BLaER1 treated with 17β-estradiol and CSF1 and Interleukin-3, amounts not matched to agents 10 nM and 100 nM (cell line): ENCODE measurements at regions not wholly inside any gene's neighbourhood (a gene's known extent, or its start where the extent isn't known, plus 50 kb on each side); places are given as distances from the start of the nearest gene placed in this dataset.

Experiments
- H3K27ac ChIP-seq, 11 experiments: shearing (Covaris generic); formaldehyde crosslinking; 2 replicates each; pipeline ENCODE4 v1.8.1; 2022
- H3K27me3 ChIP-seq, 11 experiments: shearing (Covaris generic); formaldehyde crosslinking; 2 replicates each; pipeline ENCODE4 v1.8.1; 2022
- H3K36me3 ChIP-seq, 11 experiments: shearing (Covaris generic); formaldehyde crosslinking; 2 replicates each; pipeline ENCODE4 v1.8.1; 2022
- H3K4me1 ChIP-seq, 10 experiments: shearing (Covaris generic); formaldehyde crosslinking; 2 replicates each; pipeline ENCODE4 v1.8.1; 2022
- H3K4me2 ChIP-seq, 11 experiments: shearing (Covaris generic); formaldehyde crosslinking; 2 replicates each; pipeline ENCODE4 v1.8.1; 2022
- H3K4me3 ChIP-seq, 10 experiments: shearing (Covaris generic); formaldehyde crosslinking; 2 replicates each; pipeline ENCODE4 v1.8.1; 2022
- H3K9ac ChIP-seq, 11 experiments: shearing (Covaris generic); formaldehyde crosslinking; 2 replicates each; pipeline ENCODE4 v1.8.1; 2022
- H3K9me3 ChIP-seq, 11 experiments: shearing (Covaris generic); formaldehyde crosslinking; replicated peaks in 1 of 11; 2 replicates each; pipeline ENCODE4 v1.8.1; 2022
- H4K20me1 ChIP-seq, 11 experiments: shearing (Covaris generic); formaldehyde crosslinking; 2 replicates each; pipeline ENCODE4 v1.8.1; 2022
- Cebpa-rat ChIP-seq, 11 experiments: shearing (Covaris generic); IDR thresholded peaks; 2 replicates each; pipeline ENCODE4 v1.8.1; 2022

GRCh38 chr11:119933584-119933983 is 204.3 kb downstream of the TRIM29 start:
- no peaks in the 10 kb centered on the region for H3K9me3 ChIP-seq
- TF ChIP-seq Cebpa-rat (IDR thresholded peaks at IDR 0.05): no peak
- no peaks in the 10 kb centered on the region for H3K36me3 ChIP-seq
- H3K4me2 ChIP-seq: no peak overlapping the region
- no peak overlapping the region for H3K9ac ChIP-seq
- no peaks in the 10 kb centered on the region for H4K20me1 ChIP-seq
- no peak overlapping the region for H3K27ac ChIP-seq
- no peak overlapping the region for H3K4me3 ChIP-seq
- H3K4me1 ChIP-seq: peaks cover 0 to 17% (median 14%) of the 10 kb centered on the region in 10 experiments; a peak in 17 of 20 replicates
- H3K27me3 ChIP-seq: no peaks in the 10 kb centered on the region

GRCh38 chr11:119932828-119933562 is 204.0 kb upstream of the NECTIN1 start:
- Histone ChIP-seq H3K9ac (no peak overlapping the region), H3K27me3 (no peaks in the 10 kb centered on the region), H3K27ac (no peak overlapping the region), H3K4me2 (no peak overlapping the region), H4K20me1 (no peaks in the 10 kb centered on the region), H3K9me3 (no peaks in the 10 kb centered on the region), H3K4me3 (no peak overlapping the region), H3K4me1 (peaks cover 0 to 17% (median 14%) of the 10 kb centered on the region in 10 experiments; a peak in 17 of 20 replicates), H3K36me3 (no peaks in the 10 kb centered on the region)
- no peak for TF ChIP-seq Cebpa-rat (IDR thresholded peaks at IDR 0.05)

GRCh38 chr11:119928047-119928446 is 199.0 kb upstream of the NECTIN1 start:
- H4K20me1 ChIP-seq: no peaks in the 10 kb centered on the region
- H3K36me3 ChIP-seq: no peaks in the 10 kb centered on the region
- no peaks in the 10 kb centered on the region for H3K27me3 ChIP-seq
- no peak overlapping the region for H3K4me3 ChIP-seq
- no peak overlapping the region for H3K4me2 ChIP-seq
- H3K9me3 ChIP-seq: no peaks in the 10 kb centered on the region
- no peak for TF ChIP-seq Cebpa-rat (IDR thresholded peaks at IDR 0.05)
- no peak overlapping the region for H3K27ac ChIP-seq
- H3K9ac ChIP-seq: no peak overlapping the region
- no peaks in the 10 kb centered on the region for H3K4me1 ChIP-seq

- H3K27me3 ChIP-seq: no peaks in the 10 kb centered on the region
These were observed 195.0 kb upstream of the NECTIN1 start for GRCh38 chr11:119924017-119924416.

GRCh38 chr11:119921571-119921970 is 192.6 kb upstream of the NECTIN1 start:
- Histone ChIP-seq H3K36me3 (no peaks in the 10 kb centered on the region), H4K20me1 (no peaks in the 10 kb centered on the region), H3K4me3 (no peak overlapping the region), H3K4me1 (peaks cover 0 to 5% (median 0%) of the 10 kb centered on the region in 10 experiments; a peak in 1 of 20 replicates), H3K9ac (no peak overlapping the region), H3K27ac (no peak overlapping the region), H3K4me2 (no peak overlapping the region), H3K9me3 (no peaks in the 10 kb centered on the region), H3K27me3 (no peaks in the 10 kb centered on the region)
- TF ChIP-seq Cebpa-rat (IDR thresholded peaks at IDR 0.05): no peak

More at GRCh38 chr11:119924017-119924416, 195.0 kb upstream of the NECTIN1 start:
- no peak overlapping the region for H3K9ac ChIP-seq
- no peak overlapping the region for H3K27ac ChIP-seq
- TF ChIP-seq Cebpa-rat (IDR thresholded peaks at IDR 0.05): no peak
- no peak overlapping the region for H3K4me3 ChIP-seq
- no peak overlapping the region for H3K4me2 ChIP-seq
- peaks cover 0 to 5% (median 0%) of the 10 kb centered on the region in 10 experiments; a peak in 1 of 20 replicates for H3K4me1 ChIP-seq
- no peaks in the 10 kb centered on the region for H4K20me1 ChIP-seq
- no peaks in the 10 kb centered on the region for H3K36me3 ChIP-seq
- H3K9me3 ChIP-seq: no peaks in the 10 kb centered on the region

- no peak for TF ChIP-seq Cebpa-rat (IDR thresholded peaks at IDR 0.05)
- no peak overlapping the region for H3K9ac ChIP-seq
- peaks cover 0 to under 1% (median 0%) of the 10 kb centered on the region in 11 experiments; a peak in 1 of 22 replicates for H3K9me3 ChIP-seq
- H3K27ac ChIP-seq: no peak overlapping the region
- H3K36me3 ChIP-seq: no peaks in the 10 kb centered on the region
- H3K27me3 ChIP-seq: no peaks in the 10 kb centered on the region
- H3K4me2 ChIP-seq: no peak overlapping the region
- H4K20me1 ChIP-seq: no peaks in the 10 kb centered on the region
- H3K4me1 ChIP-seq: peaks cover 0 to 5% (median 0%) of the 10 kb centered on the region in 10 experiments; a peak in 1 of 20 replicates
- no peak overlapping the region for H3K4me3 ChIP-seq
These were observed 191.8 kb upstream of the NECTIN1 start for GRCh38 chr11:119920666-119921387.

GRCh38 chr11:119919656-119920055 is 190.7 kb upstream of the NECTIN1 start:
- Histone ChIP-seq H4K20me1 (no peaks in the 10 kb centered on the region), H3K27ac (no peak overlapping the region), H3K36me3 (no peaks in the 10 kb centered on the region), H3K4me2 (0 out of 22 replicates have a peak overlapping the region, but pooled peaks of 2 of the 11 experiments have one; percentile 2 to 9), H3K9me3 (peaks cover 8 to 12% (median 10%) of the 10 kb centered on the region in 11 experiments; a peak in 21 of 22 replicates), H3K4me1 (peaks cover 0 to 5% (median 0%) of the 10 kb centered on the region in 10 experiments; a peak in 1 of 20 replicates), H3K4me3 (no peak overlapping the region), H3K9ac (no peak overlapping the region), H3K27me3 (no peaks in the 10 kb centered on the region)
- no peak for TF ChIP-seq Cebpa-rat (IDR thresholded peaks at IDR 0.05)

- H3K9ac ChIP-seq: no peak overlapping the region
- H3K36me3 ChIP-seq: no peaks in the 10 kb centered on the region
- H4K20me1 ChIP-seq: no peaks in the 10 kb centered on the region
- no peaks in the 10 kb centered on the region for H3K27me3 ChIP-seq
- H3K4me2 ChIP-seq: no peak overlapping the region
- TF ChIP-seq Cebpa-rat (IDR thresholded peaks at IDR 0.05): no peak
- H3K27ac ChIP-seq: no peak overlapping the region
- peaks cover 11 to 16% (median 13%) of the 10 kb centered on the region in 11 experiments; a peak in 21 of 22 replicates for H3K9me3 ChIP-seq
- no peak overlapping the region for H3K4me3 ChIP-seq
- H3K4me1 ChIP-seq: peaks cover 0 to 5% (median 0%) of the 10 kb centered on the region in 10 experiments; a peak in 1 of 20 replicates
These were observed 189.3 kb upstream of the NECTIN1 start for GRCh38 chr11:119918347-119918746.

GRCh38 chr11:119916568-119916967 is 187.6 kb upstream of the NECTIN1 start:
- TF ChIP-seq Cebpa-rat (IDR thresholded peaks at IDR 0.05): no peak
- no peaks in the 10 kb centered on the region for H3K27me3 ChIP-seq
- no peaks in the 10 kb centered on the region for H4K20me1 ChIP-seq
- peaks cover 0 to 16% (median 10%) of the 10 kb centered on the region in 10 experiments; a peak in 18 of 20 replicates for H3K4me1 ChIP-seq
- no peak overlapping the region for H3K4me3 ChIP-seq
- peaks cover 11 to 16% (median 13%) of the 10 kb centered on the region in 11 experiments; a peak in 21 of 22 replicates for H3K9me3 ChIP-seq
- H3K27ac ChIP-seq: no peak overlapping the region
- H3K9ac ChIP-seq: no peak overlapping the region
- H3K36me3 ChIP-seq: no peaks in the 10 kb centered on the region
- no peak overlapping the region for H3K4me2 ChIP-seq
